Choroid plexus epithelial cell (primary cell): ENCODE measurements at regions not wholly inside any gene's neighbourhood (a gene's known extent, or its start where the extent isn't known, plus 50 kb on each side); places are given as distances from the start of the nearest gene placed in this dataset.

Experiments used
- DNase-seq: peaks from one replicate; pipeline ENCODE4 v3.0.0-alpha.2; 2010; ENCODE audit warnings: low read depth
- H3K4me3 ChIP-seq: 2 replicates; pipeline ENCODE4 v1.5.1; 2011; ENCODE audit warnings: low read depth, mild to moderate bottlenecking, control low read depth, low read length, moderate library complexity
- TF ChIP-seq, protein P1 (sequence below): conservative IDR thresholded peaks from 2 replicates; pipeline ENCODE4 v1.5.1; 2011; ENCODE audit warnings: low read depth, mild to moderate bottlenecking, control low read depth, inconsistent platforms, low read length, moderate library complexity

DNA sequence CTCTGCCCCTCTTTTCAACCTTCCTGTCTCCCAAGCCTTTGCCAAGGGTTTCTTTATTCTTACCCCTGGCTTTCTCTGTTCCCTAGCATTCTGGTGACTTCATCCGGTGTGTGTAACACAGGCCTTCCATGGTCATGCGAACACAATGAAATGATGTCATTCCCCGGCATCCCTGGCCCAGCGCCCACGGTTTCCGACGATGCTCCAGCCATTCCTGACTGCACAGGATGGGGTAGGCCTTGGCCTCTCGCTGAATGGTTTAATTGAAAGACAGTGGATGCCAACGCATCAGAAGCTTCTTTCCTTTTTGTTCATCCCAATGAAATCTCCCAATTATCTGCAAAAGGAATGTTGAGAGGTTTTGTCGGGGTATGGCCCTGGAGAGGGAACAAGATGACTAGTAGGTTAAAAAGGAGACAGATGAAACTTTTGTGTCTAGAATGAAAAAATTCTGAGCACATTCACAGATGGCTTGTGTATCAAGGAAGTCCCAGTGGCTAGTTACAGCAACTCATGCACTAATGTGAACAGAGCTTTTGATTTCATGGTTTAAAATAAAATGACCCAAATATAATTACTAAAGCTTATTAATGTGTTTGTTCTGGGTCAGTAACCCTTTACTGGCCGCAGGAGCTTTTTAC lies 655.0 kb downstream of the QKI start:
- DNase-seq: peak; percentile 8
- no peak overlapping the region for H3K4me3 ChIP-seq
- TF ChIP-seq, protein P1, sequence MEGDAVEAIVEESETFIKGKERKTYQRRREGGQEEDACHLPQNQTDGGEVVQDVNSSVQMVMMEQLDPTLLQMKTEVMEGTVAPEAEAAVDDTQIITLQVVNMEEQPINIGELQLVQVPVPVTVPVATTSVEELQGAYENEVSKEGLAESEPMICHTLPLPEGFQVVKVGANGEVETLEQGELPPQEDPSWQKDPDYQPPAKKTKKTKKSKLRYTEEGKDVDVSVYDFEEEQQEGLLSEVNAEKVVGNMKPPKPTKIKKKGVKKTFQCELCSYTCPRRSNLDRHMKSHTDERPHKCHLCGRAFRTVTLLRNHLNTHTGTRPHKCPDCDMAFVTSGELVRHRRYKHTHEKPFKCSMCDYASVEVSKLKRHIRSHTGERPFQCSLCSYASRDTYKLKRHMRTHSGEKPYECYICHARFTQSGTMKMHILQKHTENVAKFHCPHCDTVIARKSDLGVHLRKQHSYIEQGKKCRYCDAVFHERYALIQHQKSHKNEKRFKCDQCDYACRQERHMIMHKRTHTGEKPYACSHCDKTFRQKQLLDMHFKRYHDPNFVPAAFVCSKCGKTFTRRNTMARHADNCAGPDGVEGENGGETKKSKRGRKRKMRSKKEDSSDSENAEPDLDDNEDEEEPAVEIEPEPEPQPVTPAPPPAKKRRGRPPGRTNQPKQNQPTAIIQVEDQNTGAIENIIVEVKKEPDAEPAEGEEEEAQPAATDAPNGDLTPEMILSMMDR: no peak

DNA sequence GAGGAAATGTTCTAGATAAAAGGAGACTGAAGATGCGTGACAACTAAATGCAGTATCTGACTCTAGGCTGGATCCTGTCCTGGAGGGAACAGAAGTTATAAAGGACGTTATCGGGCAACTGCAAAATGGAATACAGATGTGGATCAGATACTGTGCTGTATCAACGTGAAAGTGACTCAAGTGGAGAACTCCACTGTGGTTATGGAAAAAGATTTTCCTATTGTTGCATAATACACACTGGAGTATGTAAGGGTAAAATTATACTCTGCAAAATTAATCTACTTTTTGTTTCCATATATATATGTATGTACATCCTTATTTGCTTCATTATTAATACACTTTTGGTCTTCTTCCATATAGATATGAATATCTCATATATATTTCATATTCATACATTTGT lies 654.0 kb downstream of the QKI start:
- no peak for DNase-seq
- TF ChIP-seq, protein P1: no peak
- H3K4me3 ChIP-seq: no peak overlapping the region

DNA sequence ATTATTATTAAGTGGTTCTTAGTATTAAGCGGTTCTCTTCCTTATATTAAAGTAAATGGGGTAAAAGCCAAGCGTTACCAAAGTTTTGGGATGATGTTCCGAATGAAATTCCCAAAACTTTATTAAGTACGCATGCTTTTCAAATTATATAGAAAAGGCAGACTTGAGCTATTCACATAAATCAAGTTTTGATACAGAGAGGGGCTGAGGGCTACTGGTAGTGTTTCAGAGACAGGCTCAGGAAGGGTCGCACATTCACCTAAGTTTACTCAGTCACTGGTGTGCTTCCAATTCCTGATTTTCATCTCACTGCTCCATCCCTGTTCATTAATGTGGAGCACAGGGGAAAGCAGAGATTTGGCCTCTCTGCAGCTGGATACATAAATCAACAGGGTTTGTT lies 652.2 kb downstream of the QKI start:
- H3K4me3 ChIP-seq: no peak overlapping the region
- no peak for DNase-seq
- TF ChIP-seq, protein P1: no peak

DNA sequence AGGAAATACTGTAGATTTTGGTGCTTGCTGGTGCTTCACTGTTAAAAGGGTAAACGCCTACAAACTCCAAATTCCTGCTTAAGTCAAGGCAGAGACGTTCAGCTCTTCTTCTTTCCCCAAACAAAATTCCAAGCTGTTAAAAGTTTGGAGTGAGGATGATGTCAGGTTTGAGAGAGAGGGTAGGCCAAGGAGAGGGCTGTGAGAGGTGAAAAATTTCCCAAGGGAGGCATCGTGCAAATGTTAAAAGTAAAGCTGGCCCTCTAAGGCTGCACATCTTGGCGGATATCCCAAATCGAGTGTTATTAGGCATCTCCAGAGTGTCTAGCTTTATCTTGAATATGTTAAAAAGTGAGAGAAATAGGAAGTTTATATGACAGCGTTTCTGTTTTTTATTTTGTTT lies 651.8 kb downstream of the QKI start:
- no peak overlapping the region for H3K4me3 ChIP-seq
- DNase-seq: no peak
- TF ChIP-seq, protein P1: no peak

DNA sequence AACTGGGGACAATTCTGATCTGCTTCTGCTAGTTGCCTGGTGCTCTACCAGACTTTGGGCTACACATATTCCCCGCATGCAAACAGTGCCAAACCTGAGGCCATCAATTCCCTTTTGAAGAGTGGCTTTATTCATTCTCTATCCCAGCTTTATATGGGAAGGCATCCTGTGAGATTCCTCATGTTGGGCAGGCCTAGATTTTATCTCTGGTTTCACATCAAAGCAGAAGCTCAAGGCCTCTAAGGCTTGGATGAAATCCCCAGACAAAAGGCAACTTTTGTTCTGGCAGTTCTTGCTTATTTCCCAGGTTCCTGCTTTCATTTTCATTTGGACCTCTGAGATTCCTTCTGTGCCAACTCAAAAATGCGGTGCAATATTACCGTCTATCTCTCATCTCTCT lies 648.8 kb downstream of the QKI start:
- DNase-seq: no peak
- TF ChIP-seq, protein P1: no peak
- H3K4me3 ChIP-seq: no peak overlapping the region

DNA sequence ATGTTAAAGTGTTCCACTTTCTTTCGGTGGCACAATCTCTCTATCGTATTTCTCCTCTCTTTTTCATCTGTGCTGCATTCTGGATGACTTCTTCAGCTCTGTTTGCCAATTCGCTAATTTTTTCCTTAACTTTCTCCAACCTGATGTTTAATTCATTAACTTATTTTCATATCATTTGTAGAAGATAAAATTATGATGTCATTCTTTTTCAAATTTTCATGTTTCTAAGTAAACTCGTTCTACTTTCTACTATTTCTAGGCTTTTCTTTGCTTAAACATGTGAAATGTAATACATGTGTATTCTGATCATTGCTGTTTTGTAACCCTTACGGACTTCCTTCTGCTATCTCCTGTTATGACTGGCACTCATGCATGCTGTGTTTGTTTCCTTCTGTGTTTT lies 648.4 kb downstream of the QKI start:
- no peak overlapping the region for H3K4me3 ChIP-seq
- DNase-seq: no peak
- TF ChIP-seq, protein P1: no peak

DNA sequence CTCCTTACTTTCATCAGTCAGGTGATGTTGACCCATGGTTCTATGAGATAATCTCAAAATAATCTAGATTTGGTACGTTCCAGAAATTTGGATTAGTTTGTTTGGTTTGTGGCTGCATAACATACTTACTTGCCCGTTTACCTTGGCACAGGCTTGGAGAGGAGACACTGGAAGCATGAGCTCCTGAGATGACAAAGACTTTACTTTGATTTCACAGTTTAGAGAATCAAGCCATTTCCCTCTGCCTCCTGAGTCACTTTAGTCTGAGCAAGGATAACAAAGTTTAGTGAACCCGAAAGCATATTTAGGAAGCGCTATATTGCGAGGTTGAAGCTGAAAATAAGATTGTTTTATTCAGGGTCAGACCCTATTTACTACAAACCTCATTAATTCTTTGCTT lies 643.4 kb downstream of the QKI start:
- no peak for DNase-seq
- no peak overlapping the region for H3K4me3 ChIP-seq
- TF ChIP-seq, protein P1: no peak
